GM18502 (cell line): ENCODE measurements at regions not wholly inside any gene's neighbourhood (a gene's known extent, or its start where the extent isn't known, plus 50 kb on each side); places are given as distances from the start of the nearest gene placed in this dataset.

Experiments used
- ATAC-seq: cut with Tn5 transposase; IDR thresholded peaks from one replicate; pipeline ENCODE4 v1.9.1; 2021; ENCODE audit warnings: mild to moderate bottlenecking; ENCODE audit not compliant: unreplicated experiment, poor library complexity

GRCh38 chr13:24041651-24042225 lies 118.8 kb upstream of the SPATA13 start:
- no peak for ATAC-seq

DNA sequence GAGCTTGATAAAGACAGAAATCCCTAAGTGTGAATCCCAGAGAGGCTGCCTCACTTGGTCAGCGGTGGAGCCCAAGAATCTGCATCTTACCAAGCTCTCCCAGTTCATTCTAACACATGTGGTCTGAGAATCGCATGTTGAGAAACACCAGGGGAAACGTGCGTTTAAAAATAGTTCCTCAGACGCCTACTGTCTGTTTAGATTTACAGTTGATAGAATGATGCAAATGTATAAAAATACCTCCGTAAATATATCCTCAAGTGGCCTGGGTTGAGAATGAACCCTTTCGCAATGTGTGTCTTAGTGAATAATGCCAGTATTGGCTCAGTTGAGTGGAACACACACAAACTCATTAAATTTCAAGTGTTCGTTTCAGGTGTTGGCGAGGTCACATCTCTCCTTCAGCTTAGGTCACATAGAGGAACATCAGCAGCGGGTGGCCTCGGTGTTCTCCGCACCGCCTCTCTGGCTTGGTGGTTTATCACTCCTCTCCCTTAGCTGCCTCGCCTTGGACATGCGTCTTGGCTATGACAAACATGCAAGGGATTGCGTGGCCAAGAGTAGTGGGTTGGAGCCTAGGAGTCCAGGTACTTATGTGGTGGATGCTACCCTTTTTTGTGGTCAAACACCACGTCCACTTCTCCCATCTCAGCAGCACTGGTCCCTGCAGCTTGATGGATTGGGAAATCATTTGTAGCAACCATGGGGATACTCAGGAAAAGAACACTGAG lies 117.6 kb upstream of the SPATA13 start:
- ATAC-seq, result no peak

DNA sequence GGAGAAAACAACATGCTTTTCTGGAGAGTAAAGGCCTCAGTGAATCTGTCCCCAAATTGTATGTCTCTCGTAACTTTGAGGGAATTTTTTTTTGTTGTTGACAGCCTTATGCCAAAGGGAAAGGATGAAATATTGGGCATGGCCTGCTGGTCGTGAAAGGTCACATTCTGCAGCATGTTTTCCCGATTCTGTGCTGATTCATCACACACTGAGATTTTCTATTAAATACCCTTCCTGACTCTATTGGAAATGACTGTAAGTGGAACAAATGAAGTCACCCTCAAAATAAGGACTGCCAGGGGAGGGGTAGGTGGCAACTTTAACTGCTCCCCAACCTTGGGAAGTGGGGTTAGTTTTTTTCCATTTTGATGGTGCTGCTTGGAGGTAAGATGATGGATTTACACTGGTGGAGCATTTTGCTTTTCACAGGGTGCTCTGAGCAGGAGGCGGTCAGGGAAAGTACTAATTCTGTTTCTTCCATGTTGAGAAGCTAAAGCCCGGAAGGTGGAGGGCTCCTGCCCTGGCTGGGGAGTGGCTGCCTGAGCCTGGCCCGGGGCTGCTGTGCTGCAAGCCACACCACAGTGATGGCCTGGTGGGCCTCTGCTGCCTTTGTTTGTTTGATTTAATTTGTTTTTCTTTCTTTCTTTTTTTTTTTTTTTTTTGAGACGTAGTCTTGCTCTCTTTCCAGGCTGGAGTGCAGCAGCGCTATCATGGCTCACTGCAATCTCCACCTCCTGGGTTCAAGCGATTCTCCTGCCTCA lies 116.8 kb upstream of the SPATA13 start:
- ATAC-seq, result no peak

- ATAC-seq, result no peak
Observed at GRCh38 chr13:24045597-24045996, 114.9 kb upstream of the SPATA13 start.

DNA sequence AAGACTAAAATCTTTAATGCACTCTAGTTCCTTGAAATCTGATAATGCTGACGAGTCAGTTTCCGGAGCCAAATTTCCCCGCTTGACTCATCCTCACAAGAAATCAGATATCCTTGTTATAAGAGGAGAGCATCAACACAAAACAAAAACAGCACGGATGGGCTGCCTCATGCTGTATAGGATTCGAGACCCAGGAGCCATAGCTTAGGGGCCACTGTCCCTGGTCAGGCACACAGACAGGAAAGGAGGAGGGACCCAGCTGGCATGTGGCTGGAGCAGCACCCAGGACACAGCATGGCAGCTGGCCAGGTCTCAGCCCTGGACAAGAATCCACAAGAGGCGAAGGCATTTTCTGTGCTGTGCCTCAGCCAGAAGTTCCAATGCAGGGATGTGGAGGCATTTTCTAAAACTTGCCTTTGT lies 110.2 kb upstream of the SPATA13 start:
- ATAC-seq, result no peak

DNA sequence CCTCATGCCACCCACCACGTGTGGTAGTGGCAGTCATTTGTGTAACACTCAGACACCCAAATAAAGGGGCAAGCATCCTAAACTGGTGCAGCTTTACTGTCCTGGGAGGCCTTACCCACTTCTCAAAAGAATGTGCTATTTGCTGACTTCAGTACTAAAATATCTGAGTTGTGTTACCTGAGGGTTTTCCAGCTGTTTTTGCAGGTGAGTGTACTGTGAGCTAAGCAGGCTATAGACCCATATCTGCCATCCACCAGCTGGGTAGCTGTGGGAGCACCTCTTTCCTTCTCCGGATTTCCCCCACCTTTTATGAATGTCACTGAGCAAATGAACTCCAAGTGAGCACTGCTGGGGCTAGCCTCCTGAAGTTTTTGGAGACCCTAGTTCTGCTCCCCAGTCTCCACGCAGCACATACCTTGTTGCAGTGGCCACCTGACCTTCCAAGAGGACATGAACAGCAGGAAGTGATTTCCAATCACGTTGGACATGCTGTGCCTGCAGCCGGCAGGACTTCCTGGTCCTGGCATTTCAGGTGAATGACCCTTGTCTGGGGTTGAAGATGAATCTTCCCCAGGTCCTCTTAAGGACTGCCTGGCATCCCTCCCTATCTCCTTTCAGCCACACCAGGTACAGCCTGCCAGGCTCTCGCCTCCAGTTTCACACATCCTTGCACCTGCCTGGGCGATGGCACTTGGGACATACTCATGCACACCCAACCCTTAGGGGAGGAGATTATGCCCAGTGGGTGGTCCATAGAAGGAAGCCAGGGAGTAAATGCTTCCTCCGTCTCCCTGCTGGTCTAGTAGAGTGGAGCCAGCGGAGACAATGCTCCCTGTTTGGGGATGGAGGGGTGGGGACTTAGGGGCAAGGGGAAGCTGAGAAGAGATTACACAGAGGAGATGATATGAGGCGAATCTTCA lies 109.5 kb upstream of the SPATA13 start:
- no peak for ATAC-seq

DNA sequence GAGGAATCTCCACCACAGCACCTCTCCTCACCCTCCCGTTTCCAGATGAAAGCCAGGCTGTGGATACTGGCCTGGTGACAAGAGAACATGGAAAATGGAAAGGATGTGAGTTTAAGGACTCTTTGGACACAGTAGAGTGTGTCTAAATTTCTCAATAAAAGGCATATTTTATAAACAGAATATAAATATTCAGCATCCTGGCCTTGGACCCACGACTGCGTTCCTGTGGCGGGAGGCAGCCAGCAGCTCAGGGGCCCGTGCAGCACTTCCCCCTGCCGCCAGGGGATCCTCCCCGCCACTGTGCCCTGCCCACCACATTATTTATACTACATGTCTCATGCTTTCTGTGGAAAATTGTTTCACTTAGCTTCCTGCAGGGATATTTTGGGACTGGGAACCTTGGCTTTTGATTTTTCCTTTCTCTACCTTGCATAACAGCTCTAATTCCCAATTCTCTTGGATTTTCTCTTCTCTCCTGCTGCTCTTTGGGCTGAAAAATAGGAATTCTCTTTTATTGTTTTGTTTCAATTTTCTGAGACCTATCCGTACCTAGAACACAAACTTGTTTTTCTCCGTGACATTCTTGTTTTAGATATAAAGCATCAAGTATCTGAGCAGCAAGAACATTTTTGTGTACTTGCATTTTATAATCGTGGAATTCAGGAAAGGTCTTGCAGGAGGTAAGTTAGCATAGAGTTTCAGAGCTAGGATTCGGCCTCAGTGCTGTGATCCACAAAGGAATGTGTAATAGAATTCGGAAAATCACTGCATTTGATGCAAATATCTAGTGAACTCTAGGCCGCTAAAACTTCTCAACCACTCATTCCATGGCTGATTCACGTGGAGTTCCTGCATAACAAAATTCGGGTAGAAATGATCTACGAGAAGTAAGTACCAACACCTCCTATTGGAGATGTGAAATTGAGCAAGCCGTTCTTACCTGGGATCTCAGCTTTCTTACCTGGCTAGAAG lies 107.7 kb upstream of the SPATA13 start:
- ATAC-seq, result no peak

DNA sequence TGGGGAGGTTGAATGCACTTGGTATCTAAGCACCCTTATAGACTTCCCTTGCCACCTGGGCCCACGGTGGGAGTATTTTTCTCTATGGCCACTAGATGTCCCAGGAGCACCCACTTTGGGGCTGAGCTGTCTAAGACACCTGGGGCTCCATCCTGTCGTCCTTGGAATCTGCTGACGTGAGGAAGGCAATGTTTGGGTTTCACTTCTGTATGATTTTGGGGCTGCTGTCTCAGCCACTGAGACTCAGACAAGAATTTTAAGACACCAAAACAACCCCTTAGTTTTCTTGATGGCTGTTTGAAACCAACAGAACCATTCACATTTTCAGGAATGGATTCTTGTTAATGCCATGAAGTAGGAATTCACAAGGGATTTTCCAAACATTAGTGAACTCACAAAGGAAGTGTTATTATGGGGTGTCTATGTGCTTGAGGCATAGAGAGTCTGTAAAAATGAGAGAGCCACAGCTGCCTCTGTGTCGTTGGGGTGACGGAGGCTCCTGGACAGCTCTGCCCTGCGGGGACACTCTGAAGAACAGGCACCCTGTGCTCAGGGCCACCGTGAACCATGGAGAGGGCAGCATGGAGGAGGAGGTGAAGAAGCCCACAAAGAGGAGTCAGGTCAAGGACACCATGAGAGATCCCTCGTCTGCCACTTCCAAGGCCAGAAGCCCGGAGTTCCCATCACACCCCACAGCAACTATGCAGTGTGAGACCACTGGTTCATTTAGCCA lies 106.8 kb upstream of the SPATA13 start:
- peak; percentile 86 for ATAC-seq

DNA sequence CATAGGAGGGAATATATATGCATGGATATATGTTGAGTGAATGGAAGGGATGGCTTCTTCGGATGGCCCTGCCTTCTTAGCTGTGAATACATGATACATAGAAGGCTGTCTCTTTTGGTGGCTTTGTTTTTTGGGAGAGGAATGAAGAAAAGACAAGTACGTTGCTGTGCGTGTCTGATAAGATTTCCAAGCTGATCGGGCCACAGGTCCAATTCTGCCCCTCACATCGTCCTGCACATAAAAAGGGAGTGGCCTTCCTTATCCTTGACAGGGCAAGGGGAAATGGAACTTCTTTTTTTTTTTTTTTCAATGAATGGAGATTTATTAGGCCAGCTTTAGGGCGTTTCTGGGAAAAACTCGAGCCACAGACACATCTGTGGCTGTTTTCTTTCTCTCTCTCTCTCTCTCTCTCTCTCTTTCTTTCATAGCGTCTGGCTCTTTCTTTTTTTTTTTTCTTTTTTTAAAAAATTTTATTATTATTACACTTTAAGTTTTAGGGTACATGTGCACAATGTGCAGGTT lies 103.8 kb upstream of the SPATA13 start:
- no peak for ATAC-seq

GRCh38 chr13:24060993-24061392 lies 99.5 kb upstream of the SPATA13 start:
- peak; percentile 78 for ATAC-seq

DNA sequence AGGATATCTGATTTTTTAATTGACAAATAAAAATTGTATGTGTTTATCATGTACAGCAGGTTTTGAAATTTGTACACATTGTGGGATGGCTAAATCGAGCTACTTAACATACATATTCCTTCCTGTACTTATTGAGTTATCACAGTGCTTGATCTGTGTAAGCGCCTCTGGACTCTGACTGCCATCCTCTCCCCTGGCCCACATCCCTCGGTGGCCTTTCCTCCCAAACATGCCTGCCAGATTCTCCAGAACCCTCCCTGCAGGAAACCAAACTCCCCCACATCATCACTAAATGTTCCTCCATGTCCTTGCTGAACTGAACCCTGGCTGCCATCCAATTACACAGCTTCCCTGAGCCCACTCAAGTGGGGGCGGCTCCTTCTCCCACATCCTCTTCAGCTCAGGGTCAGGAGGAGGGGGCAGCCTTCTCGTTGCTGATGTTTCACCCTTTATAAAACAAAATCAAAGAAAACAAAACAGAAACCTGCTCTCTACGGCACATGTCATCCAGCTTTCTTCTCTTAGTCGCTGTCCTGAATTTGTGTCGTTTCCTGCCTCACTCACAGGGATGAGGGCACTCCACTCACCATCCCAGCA lies 97.1 kb upstream of the SPATA13 start:
- ATAC-seq, result no peak

DNA sequence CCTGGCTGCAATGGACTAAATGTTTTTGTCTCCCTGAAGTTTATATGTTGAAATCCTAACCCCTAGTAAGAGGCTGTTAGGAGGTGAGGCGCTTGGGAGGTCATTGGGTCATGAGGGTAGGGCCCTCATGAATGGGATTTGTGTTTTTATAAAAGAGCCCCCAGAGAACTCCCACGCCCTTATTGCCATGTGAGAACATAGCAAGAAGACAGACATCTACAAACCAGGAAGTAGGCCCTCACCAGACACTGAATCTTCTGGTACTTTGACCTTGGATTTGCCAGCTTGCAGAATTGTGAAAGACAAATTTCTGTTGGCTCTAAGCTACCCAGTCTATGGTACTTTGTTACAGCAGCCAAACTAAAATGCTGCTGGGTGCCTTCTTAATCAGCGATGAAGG lies 96.1 kb upstream of the SPATA13 start:
- no peak for ATAC-seq

- no peak for ATAC-seq
Observed at GRCh38 chr13:24065176-24065575, 95.3 kb upstream of the SPATA13 start.

- no peak for ATAC-seq
Observed at GRCh38 chr13:24066405-24067295, 93.9 kb upstream of the SPATA13 start.

- no peak for ATAC-seq
Observed at GRCh38 chr13:24068472-24068871, 92.0 kb upstream of the SPATA13 start.

- ATAC-seq, result no peak
Observed at GRCh38 chr13:24071016-24071415, 89.5 kb upstream of the SPATA13 start.

DNA sequence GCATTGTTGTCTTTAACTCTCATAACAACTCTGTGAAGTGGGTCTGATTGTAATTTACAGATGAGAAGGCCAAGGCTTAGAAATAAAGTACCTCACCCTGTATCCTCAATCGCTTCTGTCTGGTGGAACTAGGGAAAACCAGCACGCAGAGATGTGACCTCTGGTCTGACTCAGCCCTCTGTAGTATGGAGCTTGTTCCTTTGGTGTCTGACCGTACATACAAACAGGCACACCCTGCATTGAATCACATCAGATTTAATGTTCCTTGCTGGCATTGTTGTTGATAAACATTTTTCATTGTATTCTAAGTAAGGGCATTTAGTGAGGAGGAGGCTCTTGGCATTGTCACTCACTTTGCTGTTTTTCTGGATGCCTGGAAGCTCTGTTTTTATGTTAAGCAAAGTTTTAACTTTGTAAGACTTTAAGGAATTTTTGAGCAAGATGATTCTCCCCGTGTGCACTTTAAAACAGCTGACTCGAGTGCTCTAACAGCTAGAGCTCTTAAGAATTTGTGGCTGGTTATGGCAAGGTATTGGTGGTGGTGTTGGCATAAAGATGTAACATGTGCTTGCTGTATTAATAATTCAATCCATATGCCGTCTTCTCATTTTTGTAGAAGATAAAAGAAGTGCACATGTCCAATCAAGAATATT lies 89.0 kb upstream of the SPATA13 start:
- ATAC-seq, result no peak
